HG02884 (cell line): ENCODE measurements at regions not wholly inside any gene's neighbourhood (a gene's known extent, or its start where the extent isn't known, plus 50 kb on each side); places are given as distances from the start of the nearest gene placed in this dataset.
"Not testable (repeated sequence)": the region's sequence is repeated elsewhere in the genome, so short reads cannot be mapped to it uniquely, and the experiment has no call there.

ENCODE experiments used
- ATAC-seq: cut with Tn5 transposase; IDR thresholded peaks from one replicate; pipeline ENCODE4 v1.9.1; 2021; ENCODE audit warnings: mild to moderate bottlenecking, moderate library complexity; ENCODE audit not compliant: unreplicated experiment

GRCh38 chr2:149686136-149687051 lies 98.8 kb upstream of the MMADHC start:
- ATAC-seq, result no peak

GRCh38 chr2:149685401-149685800 lies 97.8 kb upstream of the MMADHC start:
- not testable (repeated sequence) for ATAC-seq

GRCh38 chr2:149679286-149679685 lies 91.7 kb upstream of the MMADHC start:
- ATAC-seq, result no peak

GRCh38 chr2:149677416-149677815 lies 89.8 kb upstream of the MMADHC start:
- ATAC-seq, result no peak

- ATAC-seq, result no peak
These were observed 82.5 kb upstream of the MMADHC start for GRCh38 chr2:149670086-149670485.

GRCh38 chr2:149666809-149667320 lies 79.3 kb upstream of the MMADHC start:
- ATAC-seq, result no peak

DNA sequence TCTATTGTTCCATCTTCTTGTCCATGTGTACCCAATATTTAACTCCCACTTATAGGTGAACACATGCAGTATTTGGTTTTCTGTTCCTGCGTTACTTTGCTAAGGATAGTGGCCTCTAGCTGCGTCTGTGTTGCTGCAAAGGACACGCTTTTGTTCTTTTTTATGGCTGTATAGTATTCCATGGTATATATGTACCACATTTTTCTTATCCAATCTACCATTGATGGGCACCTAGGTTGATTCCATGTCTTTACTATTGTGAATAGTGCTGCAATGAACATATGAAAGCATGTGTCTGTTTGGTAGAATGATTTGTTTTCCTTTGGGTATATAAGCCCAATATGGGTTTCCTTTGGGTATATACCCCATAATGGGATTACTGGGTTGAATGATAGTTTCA lies 77.3 kb upstream of the MMADHC start:
- no peak for ATAC-seq

DNA sequence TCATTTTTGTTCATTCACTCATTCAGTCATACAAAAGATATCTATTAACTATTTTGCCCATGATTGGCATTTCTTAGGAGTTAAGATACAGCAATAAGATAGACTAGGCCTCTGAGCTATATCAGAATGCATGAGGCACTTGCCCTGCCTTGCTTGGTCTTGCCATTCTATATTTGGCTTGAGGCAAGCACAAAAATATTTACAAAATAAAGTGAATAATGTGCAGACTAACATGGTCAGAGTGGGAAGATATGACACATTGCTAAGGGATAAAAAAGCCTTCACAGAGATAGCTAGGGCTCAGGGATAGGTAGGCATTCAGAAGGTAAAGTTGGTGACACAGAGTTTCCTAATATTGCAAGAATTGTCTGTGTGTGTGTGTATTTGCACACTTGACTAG lies 75.0 kb upstream of the MMADHC start:
- no peak for ATAC-seq

- ATAC-seq, result no peak
These were observed 74.3 kb upstream of the MMADHC start for GRCh38 chr2:149661844-149662243.

DNA sequence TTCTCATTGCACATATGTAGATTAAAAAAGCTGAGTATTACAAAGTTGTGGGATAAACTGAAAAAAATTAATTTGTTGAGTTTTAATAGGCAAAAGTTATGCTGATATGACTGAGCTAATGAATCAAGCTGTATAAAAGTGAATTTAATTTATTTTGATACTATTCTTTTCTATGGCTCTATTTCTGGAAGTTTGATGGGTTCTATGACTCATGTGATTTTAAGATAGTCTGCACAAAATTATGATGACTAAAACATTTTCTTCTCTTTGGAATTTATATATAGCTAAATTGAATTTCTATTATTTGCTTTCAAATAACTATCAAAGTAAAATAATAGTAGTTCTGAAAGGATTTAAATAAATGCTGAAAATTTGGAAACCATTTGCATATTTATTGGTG lies 71.0 kb upstream of the MMADHC start:
- no peak for ATAC-seq

GRCh38 chr2:149657401-149658040 lies 69.9 kb upstream of the MMADHC start:
- ATAC-seq, result no peak

GRCh38 chr2:149656996-149657395 lies 69.4 kb upstream of the MMADHC start:
- no peak for ATAC-seq

DNA sequence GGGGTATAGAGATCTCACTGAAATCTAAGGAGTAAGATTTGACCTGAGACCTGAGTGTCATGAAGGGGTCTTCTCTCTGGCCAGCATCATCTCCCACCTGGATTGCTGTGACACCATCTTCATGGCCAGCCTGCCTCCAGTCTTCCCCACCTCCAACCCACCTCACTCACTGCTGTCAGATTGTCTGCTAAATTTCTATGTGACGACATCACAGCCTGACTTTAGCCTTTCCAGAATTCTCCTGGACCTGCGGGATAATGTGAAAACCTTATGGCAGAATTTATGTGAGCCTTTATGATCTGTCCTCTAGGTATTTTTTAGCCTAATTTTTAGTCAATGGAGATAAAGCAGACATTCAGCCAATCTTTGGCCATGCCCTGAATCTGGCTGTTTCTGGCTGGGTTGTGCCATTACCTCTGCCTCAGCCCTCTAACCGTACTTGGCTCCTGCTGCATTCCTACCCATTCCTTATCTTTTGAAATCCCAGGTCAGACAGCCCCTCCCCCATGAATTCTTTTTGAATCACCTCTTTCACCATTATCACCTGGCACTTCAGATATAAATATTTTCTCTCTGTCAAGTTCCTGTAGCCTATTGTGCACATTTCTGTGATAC lies 66.4 kb upstream of the MMADHC start:
- ATAC-seq, result no peak

DNA sequence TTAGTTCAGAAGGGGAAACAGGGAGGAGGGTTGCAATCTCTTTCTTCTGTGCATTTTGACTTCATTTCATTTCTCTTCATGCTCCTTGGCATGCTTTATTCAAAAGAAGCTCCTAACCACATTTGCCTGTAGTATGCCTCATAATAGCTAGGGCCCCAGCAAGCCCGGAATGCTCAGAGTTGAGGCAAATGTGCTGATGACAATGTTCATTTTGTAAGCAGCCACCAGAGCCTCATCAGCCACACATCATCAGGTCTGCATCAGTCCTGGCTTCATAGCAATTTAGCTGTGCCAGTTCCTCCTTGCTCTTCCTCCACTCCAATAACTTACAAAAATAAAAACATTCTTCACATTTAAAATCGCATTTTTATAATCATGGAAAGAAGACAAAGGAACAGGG lies 65.4 kb upstream of the MMADHC start:
- no peak for ATAC-seq

GRCh38 chr2:149652526-149652925 lies 65.0 kb upstream of the MMADHC start:
- ATAC-seq, result no peak

GRCh38 chr2:149651229-149651628 lies 63.7 kb upstream of the MMADHC start:
- no peak for ATAC-seq

GRCh38 chr2:149650006-149650405 lies 62.4 kb upstream of the MMADHC start:
- no peak for ATAC-seq

- no peak for ATAC-seq
These were observed 60.9 kb upstream of the MMADHC start for GRCh38 chr2:149648282-149649030.

GRCh38 chr2:149645391-149645790 lies 57.8 kb upstream of the MMADHC start:
- ATAC-seq, result no peak
